GM19099 (cell line): ENCODE measurements at regions not wholly inside any gene's neighbourhood (a gene's known extent, or its start where the extent isn't known, plus 50 kb on each side); places are given as distances from the start of the nearest gene placed in this dataset.

Source experiments
- POLR2A ChIP-seq: IDR thresholded peaks from 3 replicates; pipeline ENCODE4 v1.6.1; 2011; ENCODE audit warnings: low read depth; ENCODE audit not compliant: insufficient read length; ENCODE audit errors: extremely low read depth

DNA sequence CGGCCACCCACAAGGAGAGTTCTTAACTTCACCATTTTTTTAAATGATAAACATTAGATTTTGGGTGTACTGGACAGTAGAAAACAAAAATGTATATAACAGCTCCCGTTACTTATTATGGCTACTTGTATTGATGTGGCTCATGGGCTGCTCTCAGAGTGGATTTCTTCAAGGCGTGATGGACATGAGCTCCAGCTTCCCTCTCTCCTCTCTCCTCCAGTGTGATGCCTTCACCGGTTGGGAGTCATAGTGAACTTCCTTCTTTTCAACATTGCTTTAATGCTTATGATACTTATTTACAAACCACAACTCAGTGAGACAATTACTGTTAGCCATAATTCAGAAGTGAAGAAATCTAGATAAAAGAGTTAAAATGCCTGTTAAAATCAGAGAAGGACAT is 515.2 kb downstream of the RNF144A start:
- TF ChIP-seq POLR2A = no peak

DNA sequence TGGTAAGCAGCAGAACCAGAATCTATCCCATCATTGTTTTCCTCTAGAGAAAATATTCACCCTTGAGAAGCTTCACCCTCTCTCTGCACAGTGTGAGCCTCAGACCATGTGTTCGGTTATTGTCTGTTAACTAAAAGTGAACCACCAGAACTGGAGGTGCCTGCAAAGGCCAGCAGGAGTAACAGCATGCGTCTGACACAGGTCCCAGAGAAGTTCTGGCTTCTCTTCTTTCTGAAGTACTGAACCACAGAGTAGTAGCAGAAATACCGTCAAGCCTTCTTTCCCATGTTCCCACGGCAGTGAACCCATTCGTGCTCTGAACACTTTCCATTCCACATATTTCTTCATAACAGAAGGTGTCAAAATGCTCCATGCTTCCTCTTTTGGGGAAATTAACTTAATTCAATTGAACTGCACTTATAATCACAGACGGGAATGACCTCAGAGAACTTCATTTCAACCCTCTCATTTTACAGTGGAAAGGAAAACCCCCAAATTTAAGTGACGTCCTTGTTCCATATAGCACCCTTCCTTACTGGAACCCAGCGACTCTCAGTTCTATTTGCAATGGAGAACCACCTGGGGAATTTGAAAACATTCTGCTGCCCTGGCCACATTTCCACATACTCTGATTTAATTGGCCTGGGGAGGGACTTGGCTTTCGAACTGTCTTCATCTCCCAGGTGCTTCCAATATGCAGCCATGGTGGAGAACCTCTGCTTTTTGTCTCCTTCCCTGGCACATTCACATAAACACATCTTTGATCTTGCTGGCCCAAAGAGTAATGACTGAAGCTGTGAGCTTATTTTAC is 519.1 kb downstream of the RNF144A start:
- no peak for TF ChIP-seq POLR2A

DNA sequence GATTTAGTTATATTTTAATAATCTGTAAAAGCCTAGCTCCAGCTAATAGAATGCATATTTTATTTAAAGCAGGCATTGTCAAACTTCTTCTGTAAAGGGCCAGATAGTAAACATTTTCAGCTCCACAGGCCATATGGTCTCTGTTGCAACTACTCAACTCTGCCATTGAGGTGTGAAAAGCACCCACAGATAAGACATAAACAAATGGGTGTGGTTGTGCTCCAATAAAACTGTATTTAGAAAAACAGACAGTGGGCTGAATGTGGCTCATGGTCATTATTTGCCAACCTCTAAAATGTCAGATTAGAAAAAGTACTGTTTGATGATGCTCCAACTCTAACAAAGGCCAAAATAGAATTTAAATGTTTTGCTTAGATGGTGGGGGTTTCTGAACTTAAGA is 519.9 kb downstream of the RNF144A start:
- TF ChIP-seq POLR2A = no peak

DNA sequence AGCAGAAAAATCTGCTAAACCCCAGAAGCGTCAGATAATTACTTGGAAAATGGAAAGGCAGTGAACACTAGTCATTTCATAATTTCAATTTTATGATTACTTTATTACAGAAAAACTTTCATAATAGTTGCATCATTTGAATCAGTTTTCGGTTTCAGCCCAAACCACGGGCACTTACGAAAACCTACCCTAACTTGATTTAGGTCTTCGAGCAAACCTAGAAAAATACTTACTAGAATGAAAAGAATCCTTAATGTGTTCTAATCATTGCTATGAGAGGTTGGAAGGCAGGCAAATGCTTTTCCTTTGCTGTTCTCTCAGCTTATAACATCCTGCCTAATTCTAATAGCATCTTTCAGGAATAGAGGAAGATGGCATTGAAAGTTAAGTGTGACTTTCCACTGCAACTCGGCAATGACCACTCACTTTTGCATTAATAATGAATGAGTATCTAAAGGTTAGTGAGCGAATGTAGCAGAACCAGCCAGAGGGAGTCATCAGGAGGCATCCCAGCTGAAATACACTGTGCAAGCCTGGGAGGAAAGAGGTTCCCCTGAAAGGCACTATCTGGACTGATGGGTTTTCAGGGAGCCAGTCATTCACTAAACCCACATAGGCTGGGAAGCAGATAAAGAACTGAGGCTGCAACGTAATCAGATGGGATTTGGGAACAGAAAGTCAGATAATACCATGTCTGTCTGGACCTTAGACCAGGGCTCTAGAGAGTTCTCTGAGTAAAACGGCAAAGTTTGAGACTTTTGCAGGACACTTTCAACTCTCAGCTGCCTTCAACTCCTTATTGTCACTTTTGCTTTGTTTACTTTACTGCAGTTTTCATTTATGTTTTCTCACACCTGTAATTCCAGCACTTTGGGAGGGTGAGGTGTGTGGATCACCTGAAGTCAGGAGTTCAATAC is 520.8 kb downstream of the RNF144A start:
- TF ChIP-seq POLR2A = no peak

DNA sequence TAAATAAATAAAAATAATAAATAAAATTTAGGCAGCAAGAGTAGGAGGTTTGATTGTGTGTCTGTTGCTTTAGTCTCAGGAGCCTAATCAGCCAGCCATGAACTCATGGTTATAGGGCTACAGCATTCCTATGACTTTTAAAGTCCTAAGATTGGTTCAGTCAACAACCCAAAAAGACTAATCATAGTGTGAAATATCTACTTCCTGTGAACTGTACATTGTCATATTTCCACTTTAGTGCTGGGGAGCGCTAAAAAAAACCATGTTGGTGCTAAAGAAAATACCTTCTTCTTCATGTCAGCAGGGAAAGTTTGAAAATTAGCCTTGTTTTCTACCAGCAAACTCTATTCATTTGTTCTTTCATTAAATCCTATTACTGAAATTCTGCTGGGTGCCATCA is 521.6 kb downstream of the RNF144A start:
- TF ChIP-seq POLR2A = no peak

DNA sequence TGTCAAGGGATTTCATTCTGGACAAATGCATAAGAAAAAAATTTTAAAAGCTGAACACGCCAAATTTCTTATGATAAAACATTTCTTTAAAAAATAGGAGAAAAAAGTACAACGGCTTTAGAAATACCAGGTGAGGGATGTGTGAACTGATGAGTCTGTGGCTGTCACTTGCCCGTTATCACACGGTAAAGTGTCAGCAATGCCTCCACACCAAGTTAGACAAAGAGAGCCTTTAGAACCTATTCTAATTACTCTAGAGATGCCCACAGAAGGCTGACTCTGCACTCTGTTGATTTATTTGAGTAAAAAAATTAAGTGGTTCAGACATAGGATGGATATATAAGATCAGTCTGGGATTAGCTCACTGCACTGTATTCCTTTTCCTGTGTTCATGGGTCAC is 523.8 kb downstream of the RNF144A start:
- no peak for TF ChIP-seq POLR2A

DNA sequence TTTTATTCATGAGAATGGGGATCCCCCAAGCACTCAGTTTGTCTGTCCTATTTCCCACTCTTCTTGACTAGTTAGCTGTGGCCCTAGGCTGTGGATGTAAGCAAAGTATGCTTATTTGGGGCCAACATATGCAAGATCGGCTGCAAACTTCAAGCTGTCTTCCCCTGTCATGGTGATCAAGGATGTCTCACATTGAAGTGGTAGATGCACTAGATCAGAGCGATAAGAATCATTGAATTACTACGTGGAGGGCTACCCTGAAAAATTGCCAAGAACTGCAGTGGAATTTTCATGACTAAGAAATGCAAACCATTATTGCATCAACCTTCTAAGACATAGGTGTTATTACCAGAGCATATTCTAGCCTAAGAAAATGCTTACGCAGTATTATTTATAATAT is 527.4 kb downstream of the RNF144A start:
- TF ChIP-seq POLR2A = no peak

DNA sequence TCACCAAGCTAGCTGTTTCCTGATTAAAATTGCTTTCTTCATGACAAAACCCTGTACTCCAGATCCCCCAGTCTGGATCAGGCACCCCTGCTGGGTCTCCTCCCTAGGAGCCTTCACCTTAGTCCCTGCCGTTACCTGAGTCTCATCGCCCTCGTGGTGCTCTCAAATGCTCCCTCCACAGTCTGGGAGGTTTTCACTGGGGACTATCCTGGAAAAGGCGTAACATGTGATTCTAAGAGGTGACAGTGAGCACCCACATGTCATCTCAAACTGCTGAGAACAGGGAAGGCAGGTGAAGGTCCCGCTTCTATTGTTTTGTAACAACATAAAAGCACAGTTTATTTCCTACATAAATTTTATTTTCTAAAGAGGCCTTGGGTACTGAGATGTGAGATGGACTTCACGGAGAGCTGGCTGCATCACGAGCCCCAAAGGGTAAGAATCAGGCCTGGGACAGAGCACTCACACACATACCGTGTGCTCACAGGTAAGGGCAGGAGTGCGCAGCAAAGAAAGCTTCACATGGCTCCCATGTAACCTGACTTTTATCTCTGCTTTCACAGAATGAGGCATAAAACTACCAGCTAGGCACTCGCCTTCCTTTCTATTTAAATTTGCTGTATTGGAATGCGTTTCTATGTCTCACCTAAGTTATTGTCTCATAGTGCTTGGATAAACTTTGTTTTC is 531.5 kb downstream of the RNF144A start:
- no peak for TF ChIP-seq POLR2A

DNA sequence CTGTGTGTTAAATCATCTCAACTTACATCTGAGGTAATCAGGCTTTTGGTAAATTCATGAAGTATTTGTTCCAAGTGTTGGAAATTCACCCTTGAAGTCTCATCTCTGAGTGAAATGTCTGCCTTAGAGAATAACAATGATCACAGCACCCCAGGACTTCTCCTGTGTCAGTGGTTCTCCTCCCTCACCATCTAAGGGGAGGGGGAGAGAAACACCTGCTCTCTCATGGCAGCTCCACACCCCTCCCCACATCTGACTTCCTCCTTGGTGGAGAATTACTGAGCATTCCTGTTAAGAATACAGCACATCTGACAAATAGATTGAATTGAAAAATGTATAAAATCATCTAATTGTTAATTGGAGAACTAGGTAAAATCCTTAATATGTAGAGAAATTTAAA is 532.1 kb downstream of the RNF144A start:
- no peak for TF ChIP-seq POLR2A

DNA sequence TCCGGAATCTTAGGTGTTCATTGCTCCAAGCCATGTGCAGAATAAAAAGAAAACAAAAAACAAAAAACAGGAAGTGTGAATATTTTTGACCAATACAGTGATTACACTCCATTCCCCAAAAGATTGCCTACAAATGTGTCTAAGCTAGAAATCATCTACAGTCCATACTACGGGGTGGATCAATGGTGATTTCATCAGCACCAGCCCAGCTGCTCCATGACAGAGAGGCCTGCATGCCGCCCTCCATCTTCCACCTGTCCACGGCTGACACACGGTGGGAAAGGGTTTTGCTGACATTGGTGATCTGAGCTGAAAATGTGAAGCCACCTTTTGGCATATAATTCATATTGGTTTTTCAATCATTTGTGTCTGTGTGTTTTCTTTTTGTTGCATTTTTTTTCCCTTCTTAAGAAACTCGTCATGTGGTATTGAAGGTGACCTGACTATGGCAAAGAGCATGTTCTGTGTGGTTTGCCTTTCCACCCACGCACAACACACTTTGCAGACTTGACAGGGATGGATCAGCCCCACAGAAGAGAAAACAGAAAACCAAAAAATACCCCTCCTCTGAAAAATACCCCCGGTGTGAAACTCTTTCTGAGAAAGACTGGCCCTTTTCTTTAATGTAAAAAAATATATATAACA is 533.1 kb downstream of the RNF144A start:
- TF ChIP-seq POLR2A = no peak

DNA sequence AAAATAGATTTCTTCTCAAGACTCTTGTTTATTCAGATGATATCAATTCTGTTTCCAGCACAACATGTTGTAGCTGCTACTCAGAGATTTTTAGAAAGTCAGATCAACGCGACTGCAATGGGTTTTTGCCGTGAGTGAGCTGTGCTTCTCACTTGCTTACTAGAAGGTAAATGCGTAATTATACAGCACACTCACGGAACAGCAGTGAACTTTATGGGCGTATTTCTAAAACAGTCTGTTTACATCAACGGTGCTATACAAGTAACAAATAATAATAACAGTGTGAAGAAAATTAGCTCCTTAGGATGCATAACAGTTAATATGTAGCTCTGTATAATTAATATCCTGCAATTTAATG is 533.6 kb downstream of the RNF144A start:
- TF ChIP-seq POLR2A = no peak

DNA sequence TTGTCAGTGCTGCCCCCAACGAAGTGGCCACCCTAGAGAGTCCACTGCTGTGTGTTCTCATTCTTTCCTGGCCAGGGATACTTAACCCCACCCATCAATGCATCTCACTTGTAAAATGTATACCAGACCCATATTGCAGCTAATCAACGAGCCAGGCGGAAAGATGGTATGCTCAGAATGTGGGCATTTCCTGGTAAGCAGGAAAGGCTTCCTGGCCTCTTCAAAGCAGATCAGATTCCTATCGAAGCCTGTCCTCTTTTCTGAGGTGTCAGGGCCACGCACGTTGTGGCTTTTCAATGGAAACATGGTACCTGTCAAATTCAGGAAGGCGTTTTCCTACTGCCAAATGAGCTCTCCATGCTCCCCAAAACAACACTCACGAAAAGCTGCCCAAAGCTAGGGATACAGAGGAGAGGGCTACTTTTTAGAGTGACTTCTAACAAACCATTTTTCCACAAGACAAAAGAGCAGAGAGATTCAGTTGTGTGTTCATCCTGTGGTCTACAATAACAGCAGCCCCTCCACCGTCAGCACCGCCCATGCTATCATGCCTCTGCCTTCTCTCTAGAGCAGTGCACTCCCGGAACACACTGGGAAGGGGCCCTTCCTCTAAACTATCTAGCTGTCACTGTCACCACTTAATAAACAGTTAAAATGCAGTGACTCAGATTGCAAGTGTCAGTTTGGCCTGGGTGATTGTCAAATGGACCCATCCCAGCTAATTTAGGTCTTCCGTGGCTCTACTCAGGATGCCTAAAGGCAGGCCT is 535.1 kb downstream of the RNF144A start:
- no peak for TF ChIP-seq POLR2A

DNA sequence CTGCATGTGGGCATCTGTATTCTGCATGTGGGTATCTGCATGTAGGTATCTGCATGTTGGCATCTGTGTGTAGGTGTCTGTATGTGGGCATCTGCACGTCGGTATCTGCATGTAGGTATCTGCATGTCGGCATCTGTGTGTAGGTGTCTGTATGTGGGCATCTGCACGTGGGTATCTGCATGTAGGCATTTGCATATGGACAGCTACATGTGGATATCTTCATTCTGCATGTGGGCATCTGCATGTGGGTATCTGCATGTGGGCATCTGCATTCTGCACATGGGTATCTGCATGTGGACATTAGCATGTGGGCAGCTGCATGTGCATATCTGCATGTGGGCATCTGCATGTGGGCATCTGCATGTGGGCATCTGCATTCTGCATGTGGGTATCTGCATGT is 537.4 kb downstream of the RNF144A start:
- TF ChIP-seq POLR2A = no peak

DNA sequence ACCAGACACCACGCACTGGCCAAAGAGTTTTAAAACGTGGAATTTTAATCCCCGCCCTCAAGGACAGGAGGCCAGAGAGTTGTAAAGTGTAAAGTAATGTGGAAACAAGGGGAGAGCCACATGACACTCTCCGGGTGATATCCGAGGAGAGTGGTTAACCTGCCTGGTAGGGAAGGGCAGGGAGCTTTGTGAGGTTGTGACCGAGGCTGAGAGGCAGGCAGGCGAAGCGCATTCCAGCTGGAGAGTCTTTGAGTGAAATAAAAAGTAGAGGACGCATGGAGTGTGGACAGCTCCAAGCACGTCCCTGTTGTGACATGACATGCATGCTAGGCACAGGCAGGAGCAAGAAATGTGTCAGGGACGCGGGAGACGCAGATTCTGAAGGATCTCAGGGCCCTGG is 539.5 kb downstream of the RNF144A start:
- no peak for TF ChIP-seq POLR2A
